ENCODE measurements at regions not wholly inside any gene's neighbourhood (a gene's known extent, or its start where the extent isn't known, plus 50 kb on each side); places are given as distances from the start of the nearest gene placed in this dataset.

DNA sequence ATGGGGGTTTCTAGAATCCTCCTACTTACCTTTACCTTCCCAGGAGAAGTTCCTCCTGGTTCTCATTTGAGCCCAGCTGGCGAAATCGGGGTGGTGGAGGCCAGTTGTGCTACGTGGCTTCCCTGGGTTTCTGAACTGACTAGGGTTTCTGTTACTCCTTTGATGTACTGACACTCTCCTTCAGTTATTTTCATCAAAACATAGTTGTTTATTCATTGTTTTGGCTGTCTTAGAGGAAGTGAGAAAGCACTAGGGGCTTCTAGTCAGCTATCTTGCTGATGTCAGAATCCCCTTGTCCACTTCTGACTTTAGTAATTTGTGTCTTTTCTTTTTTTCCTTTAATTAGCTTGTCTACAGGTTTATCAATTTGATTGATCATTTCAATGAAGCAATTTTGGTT, 332.2 kb upstream of the TANK start:
- no peak for TF ChIP-seq CTCF (IDR thresholded peaks at IDR 0.05; ENCODE audit: insufficient read depth, low read length)
- TF ChIP-seq POLR2AphosphoS5 (IDR thresholded peaks at IDR 0.05; ENCODE audit: low read depth) = no peak
- TF ChIP-seq, protein P1, sequence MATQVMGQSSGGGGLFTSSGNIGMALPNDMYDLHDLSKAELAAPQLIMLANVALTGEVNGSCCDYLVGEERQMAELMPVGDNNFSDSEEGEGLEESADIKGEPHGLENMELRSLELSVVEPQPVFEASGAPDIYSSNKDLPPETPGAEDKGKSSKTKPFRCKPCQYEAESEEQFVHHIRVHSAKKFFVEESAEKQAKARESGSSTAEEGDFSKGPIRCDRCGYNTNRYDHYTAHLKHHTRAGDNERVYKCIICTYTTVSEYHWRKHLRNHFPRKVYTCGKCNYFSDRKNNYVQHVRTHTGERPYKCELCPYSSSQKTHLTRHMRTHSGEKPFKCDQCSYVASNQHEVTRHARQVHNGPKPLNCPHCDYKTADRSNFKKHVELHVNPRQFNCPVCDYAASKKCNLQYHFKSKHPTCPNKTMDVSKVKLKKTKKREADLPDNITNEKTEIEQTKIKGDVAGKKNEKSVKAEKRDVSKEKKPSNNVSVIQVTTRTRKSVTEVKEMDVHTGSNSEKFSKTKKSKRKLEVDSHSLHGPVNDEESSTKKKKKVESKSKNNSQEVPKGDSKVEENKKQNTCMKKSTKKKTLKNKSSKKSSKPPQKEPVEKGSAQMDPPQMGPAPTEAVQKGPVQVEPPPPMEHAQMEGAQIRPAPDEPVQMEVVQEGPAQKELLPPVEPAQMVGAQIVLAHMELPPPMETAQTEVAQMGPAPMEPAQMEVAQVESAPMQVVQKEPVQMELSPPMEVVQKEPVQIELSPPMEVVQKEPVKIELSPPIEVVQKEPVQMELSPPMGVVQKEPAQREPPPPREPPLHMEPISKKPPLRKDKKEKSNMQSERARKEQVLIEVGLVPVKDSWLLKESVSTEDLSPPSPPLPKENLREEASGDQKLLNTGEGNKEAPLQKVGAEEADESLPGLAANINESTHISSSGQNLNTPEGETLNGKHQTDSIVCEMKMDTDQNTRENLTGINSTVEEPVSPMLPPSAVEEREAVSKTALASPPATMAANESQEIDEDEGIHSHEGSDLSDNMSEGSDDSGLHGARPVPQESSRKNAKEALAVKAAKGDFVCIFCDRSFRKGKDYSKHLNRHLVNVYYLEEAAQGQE (IDR thresholded peaks at IDR 0.05; ENCODE audit: insufficient replicate concordance, low read depth) = no peak
- TF ChIP-seq SPI1 (IDR thresholded peaks at IDR 0.05; ENCODE audit: borderline replicate concordance, low read depth) = no peak
- TF ChIP-seq GABPA (IDR thresholded peaks at IDR 0.05; ENCODE audit: low read depth) = no peak
